Activated B cell treated with CpG ODN at 0.5 μM for 24 hours (primary cell): ENCODE measurements at regions not wholly inside any gene's neighbourhood (a gene's known extent, or its start where the extent isn't known, plus 50 kb on each side); places are given as distances from the start of the nearest gene placed in this dataset.
"Not testable (repeated sequence)": the region's sequence is repeated elsewhere in the genome, so short reads cannot be mapped to it uniquely, and the experiment has no call there.

Source experiments
- ATAC-seq: fragments of 200-7000 bp; cut with Tn5 transposase; one replicate; pipeline ENCODE4 v1.10.0; 2021; ENCODE audit warnings: low read depth, mild to moderate bottlenecking, moderate library complexity
- CTCF ChIA-PET: fragments of 350-600 bp; sonication (Branson Sonifier 250); formaldehyde crosslinking; loops from one replicate; lab custom pipeline; 2021; ENCODE audit warnings: antibody characterized with exemption; lab: Charles Lee
- POLR2A ChIA-PET: fragments of 350-600 bp; sonication (Branson Sonifier 250); formaldehyde crosslinking; loops from one replicate; lab custom pipeline; 2021; ENCODE audit warnings: antibody characterized with exemption; lab: Charles Lee
- DNase-seq: peaks from one replicate; pipeline ENCODE4 v3.0.0; 2022
- H3K27ac Mint-ChIP-seq: one replicate; pipeline ENCODE4 v1.8.0; 2020; ENCODE audit warnings: mixed read lengths
- H3K27me3 Mint-ChIP-seq: one replicate; pipeline ENCODE4 v1.8.0; 2021; ENCODE audit warnings: mixed read lengths
- H3K36me3 Mint-ChIP-seq: one replicate; pipeline ENCODE4 v1.8.0; 2021; ENCODE audit warnings: low read depth, mixed read lengths
- H3K4me1 Mint-ChIP-seq: one replicate; pipeline ENCODE4 v1.8.0; 2021; ENCODE audit warnings: mixed read lengths
- H3K4me3 Mint-ChIP-seq: one replicate; pipeline ENCODE4 v1.8.0; 2020; ENCODE audit warnings: mild to moderate bottlenecking, mixed read lengths
- H3K9me3 Mint-ChIP-seq: one replicate; pipeline ENCODE4 v1.8.0; 2020; ENCODE audit warnings: mixed read lengths
- CTCF ChIP-seq: fragments of 200-600 bp; IDR thresholded peaks from one replicate; pipeline ENCODE4 v1.8.0; 2022; ENCODE audit warnings: antibody characterized with exemption, mild to moderate bottlenecking
- intact Hi-C: fragments of 100-400 bp; cut with micrococcal nuclease; formaldehyde crosslinking; loops from one replicate; pipeline ENCODE4 v1.15.1; 2024

DNA sequence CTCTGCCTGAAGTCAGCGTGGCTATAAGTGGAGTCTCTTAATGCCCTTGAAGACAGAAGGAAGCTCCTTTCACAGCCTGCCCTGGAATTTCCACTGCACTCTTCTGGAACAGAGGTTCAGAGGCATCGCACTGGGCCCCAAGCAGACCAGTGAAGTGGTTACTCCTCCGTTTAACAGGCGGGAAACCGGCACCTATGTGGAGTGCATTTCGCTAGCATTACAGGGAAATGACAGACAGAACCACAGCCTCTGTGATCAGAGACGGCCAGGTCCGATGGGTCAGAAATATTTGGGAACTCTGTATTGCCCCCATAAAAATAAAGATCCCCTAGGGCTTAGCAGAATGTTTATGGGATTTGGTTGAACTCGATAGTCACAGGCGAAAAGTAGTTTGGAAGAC is 406.9 kb upstream of the PRKCQ start:
- H3K27ac Mint-ChIP-seq = no peak overlapping the region
- DNase-seq = no peak
- intact Hi-C loops = no loop called here
- TF ChIP-seq CTCF = no peak
- no peak for ATAC-seq
- no peaks in the 10 kb centered on the region for H3K27me3 Mint-ChIP-seq
- no peaks in the 10 kb centered on the region for H3K36me3 Mint-ChIP-seq
- POLR2A ChIA-PET = no interaction called here
- H3K9me3 Mint-ChIP-seq = no peaks in the 10 kb centered on the region
- peaks cover 4% of the 10 kb centered on the region for H3K4me1 Mint-ChIP-seq
- no peak overlapping the region for H3K4me3 Mint-ChIP-seq
- CTCF ChIA-PET = no interaction called here

DNA sequence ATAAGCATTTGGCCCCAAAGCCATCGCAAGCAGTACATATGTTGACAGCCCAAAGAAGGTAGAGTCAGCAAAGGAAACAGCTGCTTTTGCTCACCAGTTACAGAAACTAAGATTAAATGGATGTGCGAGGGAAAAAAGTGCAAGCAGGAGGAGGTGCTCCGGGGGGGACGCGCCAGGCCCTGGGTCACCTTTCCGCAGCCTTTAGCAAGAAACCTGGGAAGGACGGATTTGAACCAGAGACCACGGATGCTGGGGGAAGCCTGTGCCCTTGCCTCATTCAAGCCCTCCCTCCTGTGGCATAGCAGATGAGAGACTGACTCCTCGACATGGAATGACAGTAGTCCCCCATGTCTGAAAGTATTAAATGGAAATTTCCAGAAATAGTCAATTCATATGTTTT is 405.6 kb upstream of the PRKCQ start:
- no peaks in the 10 kb centered on the region for H3K9me3 Mint-ChIP-seq
- no peak for DNase-seq

DNA sequence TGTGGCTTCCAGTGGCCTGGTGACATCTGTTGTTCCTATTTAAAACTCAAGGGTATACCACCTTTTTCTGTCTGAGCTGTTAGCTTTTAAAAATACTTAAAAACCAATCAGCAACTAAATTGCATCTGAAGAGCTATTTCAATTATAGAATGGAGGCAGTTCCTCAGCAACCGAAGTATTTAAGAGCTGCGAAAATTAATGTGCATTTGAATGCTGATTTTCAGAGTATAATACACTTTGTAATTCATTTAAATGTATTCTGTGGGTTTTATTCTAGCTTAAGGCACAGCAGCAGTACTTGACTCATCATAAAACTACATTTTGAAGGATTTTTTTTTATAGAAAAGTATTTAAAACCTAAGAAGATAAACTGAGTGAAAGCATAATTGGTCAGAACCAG is 404.9 kb upstream of the PRKCQ start:
- no peak for ATAC-seq
- Mint-ChIP-seq H3K27me3 (peaks cover 5% of the 10 kb centered on the region), H3K36me3 (no peaks in the 10 kb centered on the region), H3K4me3 (no peak overlapping the region), H3K9me3 (no peaks in the 10 kb centered on the region), H3K27ac (no peak overlapping the region), H3K4me1 (no peaks in the 10 kb centered on the region)
- no peak for DNase-seq
- intact Hi-C loops = no loop called here
- TF ChIP-seq CTCF = no peak
- ChIA-PET POLR2A (no interaction called here), CTCF (no interaction called here)

More for the DNA sequence above, 405.6 kb upstream of the PRKCQ start:
- no peak for TF ChIP-seq CTCF
- no peak for ATAC-seq
- Mint-ChIP-seq H3K27ac (no peak overlapping the region), H3K4me3 (no peak overlapping the region), H3K27me3 (peaks cover under 1% of the 10 kb centered on the region), H3K36me3 (no peaks in the 10 kb centered on the region), H3K4me1 (peaks cover 1% of the 10 kb centered on the region)
- POLR2A ChIA-PET = no interaction called here
- intact Hi-C loops = no loop called here
- CTCF ChIA-PET = no interaction called here

- intact Hi-C loops, H3K4me3 Mint-ChIP-seq, H3K4me1 Mint-ChIP-seq, H3K36me3 Mint-ChIP-seq, H3K9me3 Mint-ChIP-seq, POLR2A ChIA-PET, ATAC-seq, DNase-seq, CTCF ChIA-PET, H3K27ac Mint-ChIP-seq: not testable (repeated sequence)
- peaks cover 10% of the 10 kb centered on the region for H3K27me3 Mint-ChIP-seq
Observed at GRCh38 chr10:6984016-6984415, 403.9 kb upstream of the PRKCQ start.

- CTCF ChIA-PET = no interaction called here
- intact Hi-C loops = no loop called here
- no peak for ATAC-seq
Observed at GRCh38 chr10:6980353-6980752, 400.3 kb upstream of the PRKCQ start.

More at GRCh38 chr10:6980353-6980752, 400.3 kb upstream of the PRKCQ start:
- peaks cover 18% of the 10 kb centered on the region for H3K27me3 Mint-ChIP-seq
- no peak overlapping the region for H3K4me3 Mint-ChIP-seq
- H3K27ac Mint-ChIP-seq = no peak overlapping the region
- no peaks in the 10 kb centered on the region for H3K4me1 Mint-ChIP-seq
- H3K36me3 Mint-ChIP-seq = no peaks in the 10 kb centered on the region
- DNase-seq = no peak
- POLR2A ChIA-PET = no interaction called here
- no peak for TF ChIP-seq CTCF
- H3K9me3 Mint-ChIP-seq = no peaks in the 10 kb centered on the region
